GM21447 (cell line): ENCODE measurements at regions not wholly inside any gene's neighbourhood (a gene's known extent, or its start where the extent isn't known, plus 50 kb on each side); places are given as distances from the start of the nearest gene placed in this dataset.
"Not testable (repeated sequence)": the region's sequence is repeated elsewhere in the genome, so short reads cannot be mapped to it uniquely, and the experiment has no call there.

Experiments
- ATAC-seq: cut with Tn5 transposase; IDR thresholded peaks from one replicate; pipeline ENCODE4 v1.9.1; 2021; ENCODE audit not compliant: unreplicated experiment

DNA sequence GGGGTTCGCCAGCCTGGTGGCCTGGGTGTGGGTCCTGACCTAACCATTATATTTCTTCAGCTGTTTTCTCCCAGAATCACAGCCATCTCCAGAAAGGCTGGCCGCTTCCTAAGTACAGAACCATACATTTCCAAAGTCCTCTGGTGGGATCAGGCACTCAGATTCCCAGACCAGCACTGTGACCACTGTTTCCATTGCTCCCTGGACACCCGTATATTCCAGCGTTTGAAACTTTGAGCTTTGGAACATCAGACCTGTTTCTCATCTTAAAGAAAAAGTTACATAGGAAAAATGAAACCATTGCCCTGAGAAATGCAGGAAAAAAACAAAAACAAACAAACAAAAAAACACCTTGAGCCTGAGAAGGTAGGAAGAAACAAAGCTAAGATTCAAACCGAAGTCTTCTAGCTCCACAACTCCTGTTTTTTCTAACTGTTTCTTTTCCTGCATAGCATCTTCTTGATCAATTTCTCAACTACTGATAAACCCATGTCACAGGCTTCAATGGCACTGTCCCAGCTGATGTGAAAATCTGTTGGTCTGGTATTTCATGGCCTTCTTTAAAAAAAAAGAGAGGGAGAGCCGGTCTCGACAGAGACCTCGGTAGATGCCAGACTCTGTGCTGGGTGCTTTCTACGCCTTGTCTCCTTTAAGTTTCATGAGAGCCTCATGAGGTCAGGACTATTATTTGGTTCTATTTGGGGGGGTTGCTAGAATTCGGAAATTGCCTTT lies 221.3 kb downstream of the TOMM20 start:
- no peak for ATAC-seq

DNA sequence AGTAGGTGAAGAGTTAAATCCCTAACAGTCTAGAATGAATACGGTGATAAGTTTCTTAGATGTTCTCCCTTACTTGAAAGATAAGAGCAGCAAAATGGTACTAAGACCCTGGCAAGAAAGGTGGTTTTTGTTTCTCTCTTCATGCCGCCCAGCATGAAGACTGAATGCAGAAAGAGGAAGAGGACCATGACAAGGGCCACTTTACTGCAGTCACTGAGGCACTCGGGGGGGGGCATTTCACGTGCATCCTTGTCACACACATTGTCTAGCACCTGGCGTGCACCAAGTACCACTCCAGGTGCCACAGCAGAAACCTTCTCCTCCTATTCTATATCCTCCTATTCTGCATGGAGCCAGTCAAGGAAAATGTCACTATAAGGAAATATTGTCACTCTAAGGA lies 222.0 kb downstream of the TOMM20 start:
- ATAC-seq = no peak

DNA sequence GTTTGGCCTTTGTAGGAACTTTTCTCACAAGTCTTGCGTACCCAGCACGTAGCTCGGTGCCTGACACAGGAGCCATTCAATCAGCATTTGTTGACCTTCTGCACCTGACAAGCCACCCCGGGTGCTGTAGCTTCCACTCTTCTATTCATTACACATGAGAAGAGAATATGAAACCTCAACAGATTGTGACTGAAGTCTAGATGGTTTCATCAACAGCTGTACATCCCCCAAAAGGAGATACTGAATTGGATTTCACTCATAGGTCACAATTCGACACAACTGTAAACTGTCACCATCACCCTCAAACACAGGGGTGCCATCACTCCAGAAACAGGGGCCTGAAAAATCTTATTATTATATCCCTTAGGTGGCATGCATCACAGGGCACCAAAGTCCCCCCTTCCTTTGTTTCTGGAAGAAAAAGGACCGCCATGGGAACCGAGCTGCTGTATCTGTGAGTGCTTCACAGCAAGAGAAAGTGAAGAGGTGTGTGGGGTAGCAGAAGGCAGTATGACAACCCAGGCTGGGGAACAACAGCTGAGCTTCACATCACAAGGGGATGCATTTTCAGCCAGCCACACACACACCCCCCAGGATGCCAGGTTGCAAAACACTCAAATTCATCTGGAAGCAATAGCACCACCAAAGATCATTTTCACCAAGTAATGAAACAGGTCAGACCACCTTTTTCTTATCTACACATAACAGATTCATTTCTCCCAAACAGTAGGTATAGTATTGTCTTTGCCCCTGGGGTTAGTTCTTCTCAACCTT lies 225.7 kb downstream of the TOMM20 start:
- no peak for ATAC-seq

DNA sequence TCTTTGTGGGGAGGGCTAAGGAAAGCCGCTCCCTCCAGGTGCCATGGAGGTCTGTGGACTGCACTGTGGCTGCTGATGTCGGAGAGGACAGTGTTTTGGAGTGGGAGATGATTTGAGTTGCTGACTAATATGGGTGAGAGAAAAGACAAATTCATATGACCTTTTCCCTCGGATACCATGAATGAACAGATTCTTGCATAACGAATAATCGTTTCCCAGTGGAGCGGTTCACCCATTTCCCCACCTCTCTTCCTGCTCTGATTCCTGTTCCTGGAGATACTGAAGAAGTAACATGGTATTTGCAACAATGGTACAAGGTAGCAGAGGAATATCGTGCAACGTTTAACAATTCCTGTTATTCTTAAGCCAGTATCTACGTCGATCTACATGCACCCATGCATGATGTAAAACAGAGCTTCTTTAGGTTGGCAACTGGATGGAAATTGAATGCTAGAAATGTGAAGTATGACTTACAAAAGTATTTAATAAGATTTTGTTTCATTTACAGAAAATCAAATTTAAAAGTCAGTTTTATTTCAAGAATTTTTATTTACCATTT lies 227.1 kb downstream of the TOMM20 start:
- no peak for ATAC-seq

DNA sequence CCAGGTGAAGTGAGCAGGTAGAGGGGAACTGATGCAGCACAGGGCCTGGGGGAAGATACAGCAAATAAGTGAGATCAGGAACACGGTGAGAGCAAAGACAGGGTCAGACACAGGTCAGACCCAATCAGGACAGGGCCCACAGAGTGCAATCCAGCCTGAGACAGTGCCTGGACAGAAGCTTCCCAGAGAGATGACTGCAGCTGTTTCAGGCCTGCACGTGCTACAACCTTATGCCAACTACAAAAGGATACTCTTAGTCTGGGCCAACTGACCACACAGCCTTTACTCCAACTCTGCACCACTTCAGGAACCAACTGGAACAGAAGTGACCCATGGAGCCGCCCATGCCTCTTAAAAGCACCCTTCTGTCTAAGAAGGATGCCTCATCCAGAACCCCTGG lies 228.0 kb downstream of the TOMM20 start:
- ATAC-seq = no peak

DNA sequence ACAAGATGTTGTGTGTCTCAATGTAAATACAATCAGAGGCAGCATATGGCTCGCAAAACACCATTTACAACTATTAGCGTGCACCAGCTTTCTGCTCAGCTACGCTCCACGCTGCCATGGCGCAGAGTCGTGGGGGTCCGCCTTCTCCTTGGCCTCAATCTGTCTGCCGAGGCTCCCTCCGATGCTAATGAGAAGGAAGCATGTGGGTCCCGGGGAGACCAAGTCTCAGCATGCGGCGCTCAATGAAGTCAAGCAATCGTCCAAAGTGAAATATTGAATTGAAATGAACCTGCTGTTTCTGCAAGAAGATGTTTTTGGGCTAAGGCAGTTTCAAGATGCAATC lies 228.9 kb downstream of the TOMM20 start:
- ATAC-seq = no peak

DNA sequence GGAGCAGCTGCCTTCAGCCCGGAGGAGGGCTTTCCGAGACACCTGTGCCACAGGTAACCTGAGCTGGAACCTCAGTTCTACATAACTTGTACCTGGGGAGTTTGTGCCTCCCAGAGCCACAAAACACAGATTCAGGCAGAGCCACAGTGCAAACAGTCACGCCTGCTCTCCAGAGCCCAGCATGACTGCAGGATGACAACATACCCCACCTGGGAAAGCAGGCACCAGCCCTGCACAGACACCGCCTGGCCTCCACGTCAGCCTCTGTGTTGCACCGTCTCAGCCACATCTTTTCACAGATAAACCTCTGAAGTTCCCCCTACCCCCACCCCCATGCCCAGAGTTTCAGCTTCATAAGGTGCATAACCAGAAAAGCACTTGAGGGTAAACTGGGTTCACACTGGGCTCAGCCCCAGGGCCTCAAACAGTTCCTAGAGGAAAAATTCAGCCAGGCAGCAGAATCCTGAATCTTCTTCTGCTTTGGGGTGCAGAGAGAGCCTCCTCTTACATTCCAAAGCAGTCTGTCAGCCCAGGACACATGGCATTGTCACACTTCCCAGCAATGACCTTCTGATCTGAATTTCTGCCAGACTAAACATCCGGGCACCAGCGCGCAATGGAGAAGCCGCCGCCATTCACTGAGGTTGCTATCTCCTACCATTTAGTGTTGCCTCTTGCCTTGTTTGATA lies 229.5 kb downstream of the TOMM20 start:
- ATAC-seq = no peak

DNA sequence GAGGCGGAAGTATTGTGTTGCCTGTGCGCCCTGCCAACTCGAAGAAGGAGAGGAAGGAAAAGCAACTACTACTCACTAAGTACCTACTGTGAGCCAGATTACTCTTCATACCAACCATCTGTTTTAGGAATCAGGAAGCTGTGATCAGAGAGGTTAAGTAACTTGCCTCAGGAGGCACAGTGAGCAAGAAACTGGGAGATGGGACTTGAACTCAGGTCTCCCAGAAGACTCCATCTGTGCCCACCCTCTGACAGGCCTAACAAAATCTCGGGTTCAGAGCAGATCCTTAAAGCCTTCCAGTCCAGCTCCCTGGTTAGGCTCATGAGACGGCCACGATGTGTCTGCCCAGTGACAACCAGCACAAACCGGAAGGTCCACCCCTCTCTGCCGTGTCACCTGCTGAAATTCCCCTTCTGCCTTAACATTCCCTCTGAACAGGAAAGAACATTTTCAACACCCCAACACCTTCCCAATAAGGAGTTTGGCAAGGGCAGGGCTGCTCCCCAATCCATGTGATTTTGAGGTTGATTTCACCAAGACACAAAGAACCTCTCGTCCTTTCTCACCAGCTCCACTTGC lies 230.1 kb downstream of the TOMM20 start:
- ATAC-seq = no peak

DNA sequence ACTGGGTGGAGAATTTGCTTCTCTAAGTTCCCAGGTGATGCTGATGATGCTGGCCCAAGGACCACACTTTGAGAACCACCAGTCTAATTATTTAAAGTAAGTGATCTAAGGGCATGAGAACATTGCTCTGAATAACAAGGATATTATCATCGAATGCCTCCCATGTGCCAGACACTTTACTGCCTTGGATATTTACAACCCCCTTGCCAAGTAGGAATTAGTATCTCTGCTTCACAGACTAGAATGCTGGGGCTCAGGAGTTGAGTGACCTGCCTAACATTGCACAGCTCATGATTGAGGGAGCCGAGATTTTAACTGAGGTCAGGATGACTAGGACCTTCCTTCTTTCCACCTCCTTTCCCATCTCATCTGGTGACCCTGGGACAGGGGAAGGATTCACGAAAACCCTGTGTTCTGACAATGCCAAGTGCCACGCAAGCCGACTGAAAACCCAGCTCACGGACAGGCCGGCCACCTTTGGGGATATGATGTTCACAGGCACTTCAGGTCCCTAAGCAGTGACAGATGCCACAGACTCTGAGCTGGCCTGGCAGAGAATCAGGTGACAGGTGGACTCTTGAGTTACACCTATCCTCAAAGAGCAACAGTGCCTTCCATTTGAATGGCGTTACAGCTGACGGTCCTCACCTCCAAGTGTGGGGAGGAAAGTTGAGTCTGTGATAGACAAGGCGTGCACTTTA lies 230.7 kb downstream of the TOMM20 start:
- ATAC-seq = no peak

DNA sequence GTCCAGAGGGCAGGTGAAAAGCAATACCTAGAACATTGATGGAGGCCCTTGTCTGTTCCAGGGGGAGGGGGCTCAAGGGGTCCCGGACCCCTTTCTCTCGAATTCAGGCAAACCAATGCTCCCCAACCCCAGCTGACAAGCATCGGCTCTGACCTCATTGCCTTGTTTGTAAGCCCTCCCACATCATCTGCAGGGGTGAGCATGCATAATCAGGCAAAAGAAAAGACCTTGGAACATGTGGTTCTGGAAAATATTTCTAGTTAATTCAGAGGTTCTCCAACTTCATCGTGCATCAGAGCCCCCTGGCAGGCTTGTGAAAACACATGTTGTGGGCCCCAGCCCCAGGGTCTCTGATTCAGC lies 231.3 kb downstream of the TOMM20 start:
- no peak for ATAC-seq

DNA sequence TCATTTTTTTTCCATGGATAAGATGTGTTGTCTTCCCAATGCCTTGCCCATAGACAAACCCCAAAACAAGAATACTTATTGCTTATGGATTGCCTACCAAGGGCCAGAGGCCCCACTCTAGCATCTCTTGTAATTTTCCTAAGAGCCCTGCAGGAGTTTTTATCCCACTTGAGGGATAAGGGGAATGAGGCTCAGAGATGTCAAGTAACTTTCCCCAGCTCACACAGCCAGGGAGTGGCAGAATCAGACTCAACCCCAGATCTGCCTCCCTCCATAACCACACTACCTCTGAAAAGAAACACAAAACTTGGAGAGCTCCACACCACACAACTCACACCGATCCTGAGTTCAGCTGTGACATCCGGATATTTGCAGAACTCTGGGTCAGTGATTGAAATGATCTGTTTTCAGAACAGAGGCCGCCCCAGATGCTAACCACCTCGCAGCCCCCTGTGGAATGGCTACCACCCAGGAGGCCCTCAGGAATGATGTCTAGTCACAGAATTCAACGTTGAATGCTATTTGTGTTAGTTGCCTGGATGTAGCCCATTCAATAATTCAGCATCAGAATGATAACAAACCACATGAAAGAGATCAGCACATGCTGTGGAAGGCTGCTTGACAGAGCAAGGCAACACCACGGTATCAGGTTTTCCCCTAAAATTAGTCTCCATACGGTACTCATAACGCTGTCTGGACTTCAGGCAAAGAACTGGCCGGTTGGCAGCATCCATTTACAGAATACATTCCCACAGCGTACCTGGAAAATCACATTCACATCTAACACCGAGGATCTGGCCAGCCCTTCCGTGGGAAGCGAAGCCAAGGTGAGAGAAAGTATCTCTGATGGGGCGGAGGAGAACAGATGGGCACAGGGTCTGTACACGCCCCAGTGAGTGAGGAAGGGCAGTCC lies 231.9 kb downstream of the TOMM20 start:
- ATAC-seq = no peak

DNA sequence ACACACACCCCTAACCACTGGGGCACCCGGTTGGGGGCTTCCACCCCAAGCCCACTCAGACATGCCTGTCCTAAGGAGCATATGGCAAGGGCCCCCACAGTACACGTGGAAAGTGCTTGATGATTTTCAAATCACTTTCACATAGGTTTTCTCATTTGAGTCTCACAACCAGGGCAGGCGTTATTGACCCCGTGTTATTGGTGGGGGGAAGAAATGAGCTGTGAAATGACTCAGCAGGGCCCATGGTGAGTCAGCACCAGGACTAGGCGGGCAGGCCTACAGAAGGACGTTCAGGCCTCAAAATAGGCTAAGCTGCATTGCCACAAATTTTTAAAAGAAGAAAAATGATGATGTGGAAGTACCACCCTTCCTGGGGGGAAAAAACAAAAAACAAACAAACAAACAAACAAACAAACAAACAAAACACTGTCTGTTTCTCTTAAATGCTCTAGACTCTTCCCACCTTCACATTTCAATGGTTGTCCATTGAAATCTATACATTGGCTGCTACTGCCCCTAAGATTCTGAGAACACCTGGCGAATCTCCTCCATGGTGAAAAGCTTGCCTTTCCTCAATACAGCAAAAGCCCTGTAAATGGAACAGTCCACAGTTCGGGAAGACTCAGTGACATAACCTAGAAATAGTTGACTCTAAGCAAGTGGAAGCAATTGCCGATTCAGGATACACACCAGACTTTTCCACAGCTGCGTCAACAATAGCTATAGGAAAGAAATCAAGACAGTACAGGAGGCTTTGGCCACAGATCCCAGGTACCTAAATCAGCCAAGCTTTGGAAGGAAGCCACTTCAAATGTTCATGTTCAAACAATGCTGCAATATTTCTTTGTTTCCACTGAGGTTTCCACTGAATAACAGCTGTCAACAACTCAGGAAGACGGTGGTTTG lies 234.7 kb downstream of the TOMM20 start:
- ATAC-seq = no peak

DNA sequence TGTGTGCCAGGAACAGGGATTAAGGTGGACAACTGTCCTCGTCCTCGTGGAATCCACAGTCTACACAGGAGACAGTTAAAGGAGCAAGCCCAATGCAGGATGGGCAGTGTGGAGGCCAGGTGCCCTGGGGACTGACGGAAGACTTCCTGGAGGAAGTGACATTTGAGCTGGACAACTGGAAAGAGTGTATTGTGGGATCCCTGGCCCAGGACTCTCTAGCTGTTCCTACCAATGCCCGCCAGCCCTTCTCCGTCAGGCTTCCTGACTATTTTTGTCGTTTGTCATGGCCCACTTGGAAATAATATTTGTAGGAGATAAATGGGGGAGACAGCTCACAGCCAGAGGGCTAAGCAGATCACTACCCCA lies 235.3 kb downstream of the TOMM20 start:
- ATAC-seq = no peak

DNA sequence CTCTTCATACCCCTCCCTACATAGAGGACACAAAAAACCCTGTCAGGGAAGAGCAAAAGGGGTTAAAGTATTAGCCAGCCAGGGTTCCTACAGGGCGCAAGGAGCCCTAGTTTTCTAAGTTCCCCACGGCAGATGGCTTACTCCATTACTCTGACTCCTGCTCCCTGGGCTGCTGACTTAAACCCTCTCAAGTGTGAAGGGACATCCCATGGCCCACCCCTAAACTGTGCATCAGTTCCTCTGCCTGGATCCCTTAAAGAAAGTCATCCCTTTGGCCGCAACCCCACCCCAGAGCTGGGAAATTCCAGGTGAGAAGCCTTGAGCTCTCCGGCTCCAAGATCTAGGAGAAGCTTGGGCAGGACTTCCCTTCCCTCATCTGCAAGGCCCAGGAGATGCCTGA lies 236.0 kb downstream of the TOMM20 start:
- ATAC-seq = no peak

DNA sequence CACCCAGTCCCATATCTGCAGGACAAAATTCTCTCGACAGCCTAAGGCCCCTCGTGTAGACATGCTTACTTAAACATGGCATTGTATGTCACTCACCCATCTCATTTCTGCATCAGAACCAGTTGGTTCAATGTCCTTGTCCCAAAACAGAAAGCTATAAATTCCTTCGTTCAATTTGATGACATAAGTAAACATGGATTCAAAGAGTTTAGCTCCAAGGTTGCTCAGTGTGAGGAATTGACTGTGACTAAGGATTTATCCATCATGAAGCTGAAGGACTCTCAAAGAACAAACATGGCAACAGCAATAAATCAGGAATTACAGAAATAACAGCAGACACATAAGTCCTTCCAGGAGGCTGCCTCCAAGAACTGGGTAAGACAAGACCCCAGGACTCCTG lies 237.2 kb downstream of the TOMM20 start:
- ATAC-seq = no peak

DNA sequence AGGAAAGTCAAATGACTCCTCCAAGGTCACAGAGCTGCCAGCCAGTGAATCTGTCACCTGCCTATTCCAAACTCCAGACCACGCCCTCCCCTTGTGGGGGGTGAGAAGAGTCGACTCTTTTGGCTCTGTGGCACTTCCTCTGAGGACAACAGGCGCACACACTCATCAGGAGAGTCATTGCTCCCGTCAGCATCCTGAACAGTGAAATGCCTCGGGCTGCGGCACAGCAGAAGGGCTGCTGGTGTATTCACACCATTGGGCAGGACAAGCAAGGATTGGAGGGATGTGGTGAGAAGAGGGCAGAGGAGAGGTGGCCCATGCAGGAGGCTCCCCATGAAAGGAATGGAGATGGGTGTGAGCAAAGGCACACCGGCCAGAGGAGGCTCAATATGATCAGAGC lies 239.0 kb downstream of the TOMM20 start:
- no peak for ATAC-seq

DNA sequence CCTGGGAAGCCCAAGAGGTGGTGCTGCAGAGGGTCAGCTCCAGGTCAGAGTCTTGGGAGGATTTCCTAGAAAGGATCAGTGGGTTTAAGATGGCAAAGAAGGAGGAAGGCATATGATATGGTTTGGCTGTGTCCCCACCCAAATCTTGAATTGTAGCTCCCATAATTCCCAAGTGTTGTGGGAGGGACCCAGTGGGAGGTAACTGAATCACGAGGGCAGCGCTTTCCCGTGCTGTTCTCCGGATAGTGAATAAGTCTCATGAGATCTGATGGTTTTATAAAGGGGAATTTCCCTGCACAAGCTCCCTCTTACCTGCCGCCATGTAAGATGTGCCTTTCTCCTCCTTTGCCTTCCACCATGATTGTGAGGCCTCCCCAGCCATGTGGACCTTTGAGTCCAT lies 240.4 kb downstream of the TOMM20 start:
- ATAC-seq = not testable (repeated sequence)

DNA sequence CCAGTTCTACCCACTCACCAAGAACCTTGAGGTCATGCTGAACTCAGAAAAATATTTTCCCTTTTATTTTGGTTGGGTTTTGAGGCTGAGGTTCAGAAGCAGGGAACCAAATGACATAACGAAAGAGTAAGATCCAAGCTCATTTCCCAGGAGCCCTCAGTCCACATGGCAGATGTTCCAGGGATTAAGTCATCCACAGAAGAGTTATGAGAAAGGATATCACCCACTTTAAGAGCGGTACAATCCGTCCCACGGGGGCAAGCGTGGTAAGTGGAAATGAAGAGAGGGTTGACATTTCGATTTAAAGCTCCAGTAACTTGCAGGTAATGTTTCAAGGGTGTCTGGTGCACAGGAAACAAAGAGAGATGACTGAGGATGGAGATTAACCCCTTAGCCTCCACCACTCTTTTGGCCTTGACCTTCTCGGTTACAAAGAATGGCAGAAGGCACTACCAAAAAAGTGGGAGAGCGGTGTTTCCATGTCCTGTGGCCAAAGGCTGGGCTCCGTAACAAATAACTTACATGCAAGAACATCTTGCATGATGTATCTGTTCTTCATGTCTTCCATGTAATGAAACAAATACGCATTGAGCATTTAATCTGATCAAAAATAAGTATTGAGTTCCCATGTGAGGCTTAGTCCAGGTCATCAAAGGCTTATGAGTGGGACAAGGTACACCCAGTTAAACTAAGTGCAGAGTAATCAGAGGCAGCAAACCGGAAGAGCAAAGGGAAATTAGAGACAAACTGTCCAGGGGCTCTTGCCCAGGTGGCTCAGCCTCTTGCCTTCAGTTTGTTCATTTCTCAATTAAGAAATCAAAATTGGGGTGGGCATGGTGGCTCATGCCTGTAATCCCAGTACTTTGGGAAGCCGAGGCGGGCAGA lies 241.4 kb downstream of the TOMM20 start:
- no peak for ATAC-seq
